Peyer's patch (tissue), 4 donors: ENCODE measurements at regions not wholly inside any gene's neighbourhood (a gene's known extent, or its start where the extent isn't known, plus 50 kb on each side); places are given as distances from the start of the nearest gene placed in this dataset.

Experiments
- POLR2A ChIP-seq, 2 donors: fragments of 450-650 bp; IDR thresholded peaks; one replicate each; pipeline ENCODE4 v1.5.1; 2017; ENCODE audit warnings: antibody characterized with exemption in 2 of 2, mild to moderate bottlenecking in 2 of 2, moderate library complexity in 2 of 2
- TF ChIP-seq, protein P1 (sequence below), 6 experiments: fragments of 450-650 bp in 4 of 6; fragments of 200-600 bp in 2 of 6; sonication (generic) in 1 of 6; IDR thresholded peaks; one replicate each; pipeline ENCODE4 v1.5.1; 2017 to 2019; ENCODE audit warnings: antibody characterized with exemption in 6 of 6, mild to moderate bottlenecking in 3 of 6, moderate library complexity in 1 of 6

- TF ChIP-seq, protein P1, sequence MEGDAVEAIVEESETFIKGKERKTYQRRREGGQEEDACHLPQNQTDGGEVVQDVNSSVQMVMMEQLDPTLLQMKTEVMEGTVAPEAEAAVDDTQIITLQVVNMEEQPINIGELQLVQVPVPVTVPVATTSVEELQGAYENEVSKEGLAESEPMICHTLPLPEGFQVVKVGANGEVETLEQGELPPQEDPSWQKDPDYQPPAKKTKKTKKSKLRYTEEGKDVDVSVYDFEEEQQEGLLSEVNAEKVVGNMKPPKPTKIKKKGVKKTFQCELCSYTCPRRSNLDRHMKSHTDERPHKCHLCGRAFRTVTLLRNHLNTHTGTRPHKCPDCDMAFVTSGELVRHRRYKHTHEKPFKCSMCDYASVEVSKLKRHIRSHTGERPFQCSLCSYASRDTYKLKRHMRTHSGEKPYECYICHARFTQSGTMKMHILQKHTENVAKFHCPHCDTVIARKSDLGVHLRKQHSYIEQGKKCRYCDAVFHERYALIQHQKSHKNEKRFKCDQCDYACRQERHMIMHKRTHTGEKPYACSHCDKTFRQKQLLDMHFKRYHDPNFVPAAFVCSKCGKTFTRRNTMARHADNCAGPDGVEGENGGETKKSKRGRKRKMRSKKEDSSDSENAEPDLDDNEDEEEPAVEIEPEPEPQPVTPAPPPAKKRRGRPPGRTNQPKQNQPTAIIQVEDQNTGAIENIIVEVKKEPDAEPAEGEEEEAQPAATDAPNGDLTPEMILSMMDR (IDR thresholded peaks at IDR 0.05) = no peak
- TF ChIP-seq POLR2A (IDR thresholded peaks at IDR 0.05) = no peak
These were observed 194.9 kb downstream of the TINAG start for GRCh38 chr6:54503144-54503543.
